GM21786 (cell line): ENCODE measurements at regions not wholly inside any gene's neighbourhood (a gene's known extent, or its start where the extent isn't known, plus 50 kb on each side); places are given as distances from the start of the nearest gene placed in this dataset.

Source experiments
- ATAC-seq: cut with Tn5 transposase; IDR thresholded peaks from one replicate; pipeline ENCODE4 v1.9.1; 2021; ENCODE audit not compliant: unreplicated experiment

- ATAC-seq = no peak
These were observed 85.1 kb downstream of the CTAGE1 start for GRCh38 chr18:22332590-22332989.

GRCh38 chr18:22330508-22330907 is 87.2 kb downstream of the CTAGE1 start:
- ATAC-seq = no peak

- no peak for ATAC-seq
These were observed 92.3 kb downstream of the CTAGE1 start for GRCh38 chr18:22325396-22325795.

GRCh38 chr18:22324191-22325131 is 93.3 kb downstream of the CTAGE1 start:
- no peak for ATAC-seq

GRCh38 chr18:22322243-22322691 is 95.4 kb downstream of the CTAGE1 start:
- no peak for ATAC-seq

GRCh38 chr18:22320771-22321170 is 96.9 kb downstream of the CTAGE1 start:
- ATAC-seq = no peak

GRCh38 chr18:22320155-22320554 is 97.6 kb downstream of the CTAGE1 start:
- no peak for ATAC-seq

- ATAC-seq = no peak
These were observed 98.8 kb downstream of the CTAGE1 start for GRCh38 chr18:22318745-22319407.

GRCh38 chr18:22314420-22314819 is 103.3 kb downstream of the CTAGE1 start:
- no peak for ATAC-seq

- ATAC-seq = no peak
These were observed 103.7 kb downstream of the CTAGE1 start for GRCh38 chr18:22314001-22314400.

GRCh38 chr18:22311301-22311700 is 106.4 kb downstream of the CTAGE1 start:
- no peak for ATAC-seq

GRCh38 chr18:22309191-22309590 is 108.5 kb downstream of the CTAGE1 start:
- no peak for ATAC-seq

GRCh38 chr18:22307528-22307927 is 110.2 kb downstream of the CTAGE1 start:
- ATAC-seq = no peak

GRCh38 chr18:22303927-22304326 is 113.8 kb downstream of the CTAGE1 start:
- ATAC-seq = no peak

- ATAC-seq = no peak
These were observed 115.6 kb downstream of the CTAGE1 start for GRCh38 chr18:22302144-22302543.

- ATAC-seq = no peak
These were observed 116.8 kb downstream of the CTAGE1 start for GRCh38 chr18:22300665-22301636.

- no peak for ATAC-seq
These were observed 120.7 kb downstream of the CTAGE1 start for GRCh38 chr18:22297008-22297407.

- ATAC-seq = no peak
These were observed 121.4 kb downstream of the CTAGE1 start for GRCh38 chr18:22296304-22296703.

GRCh38 chr18:22293417-22293816 is 124.0 kb downstream of the GATA6 start:
- ATAC-seq = no peak

- ATAC-seq = no peak
These were observed 120.6 kb downstream of the GATA6 start for GRCh38 chr18:22290004-22290403.

GRCh38 chr18:22286585-22286984 is 117.2 kb downstream of the GATA6 start:
- no peak for ATAC-seq
